DND-41 (cell line): ENCODE measurements at regions not wholly inside any gene's neighbourhood (a gene's known extent, or its start where the extent isn't known, plus 50 kb on each side); places are given as distances from the start of the nearest gene placed in this dataset.

ENCODE experiments used
- ATAC-seq: fragments of 200-7000 bp; cut with Tn5 transposase; 3 replicates; pipeline ENCODE4 v1.9.1; 2021; ENCODE audit warnings: low read depth; ENCODE audit not compliant: insufficient read depth
- DNase-seq: peaks from one replicate; pipeline ENCODE4 v3.0.0-alpha.2; 2020
- H2AFZ ChIP-seq: 2 replicates; pipeline ENCODE4 v1.6.0; 2012; ENCODE audit warnings: low read depth, low read length
- H3K27ac ChIP-seq: 2 replicates; pipeline ENCODE4 v1.5.1; 2012; ENCODE audit warnings: low read length, inconsistent platforms
- H3K27me3 ChIP-seq: fragments of 200-600 bp; sonication (generic); 2 replicates; pipeline ENCODE4 v1.6.0; 2012; ENCODE audit warnings: low read length, mild to moderate bottlenecking, inconsistent platforms; ENCODE audit not compliant: insufficient read depth, poor library complexity
- H3K36me3 ChIP-seq: 2 replicates; pipeline ENCODE4 v1.5.1; 2012; ENCODE audit warnings: low read length, inconsistent platforms; ENCODE audit not compliant: insufficient read depth
- H3K4me1 ChIP-seq: 2 replicates; pipeline ENCODE4 v1.5.1; 2012; ENCODE audit warnings: mild to moderate bottlenecking, low read length; ENCODE audit not compliant: insufficient read depth
- H3K4me2 ChIP-seq: 2 replicates; pipeline ENCODE4 v1.6.0; 2012; ENCODE audit warnings: mild to moderate bottlenecking, moderate library complexity, low read length, inconsistent platforms; ENCODE audit not compliant: insufficient read depth
- H3K4me3 ChIP-seq, 2 experiments: fragments of 200-600 bp in 1 of 2; shearing (Covaris generic) in 1 of 2; 2 replicates each; pipeline ENCODE4 v1.5.1; 2012 to 2016; ENCODE audit warnings: inconsistent platforms in 2 of 2, low read length in 2 of 2, mild to moderate bottlenecking in 2 of 2, low read depth in 1 of 2, moderate library complexity in 1 of 2
- H3K79me2 ChIP-seq: 2 replicates; pipeline ENCODE4 v1.6.0; 2012; ENCODE audit warnings: low read length, inconsistent platforms; ENCODE audit not compliant: insufficient read depth
- H3K9ac ChIP-seq: 2 replicates; pipeline ENCODE4 v1.6.0; 2012; ENCODE audit warnings: low read depth, mild to moderate bottlenecking, inconsistent platforms, low read length, moderate library complexity
- H3K9me3 ChIP-seq: 2 replicates; pipeline ENCODE4 v1.5.1; 2012; ENCODE audit warnings: low read length, moderate library complexity, mild to moderate bottlenecking, inconsistent platforms; ENCODE audit not compliant: insufficient read depth, severe bottlenecking
- H4K20me1 ChIP-seq: 2 replicates; pipeline ENCODE4 v1.6.0; 2012; ENCODE audit warnings: low read length; ENCODE audit not compliant: insufficient read depth
- CTCF ChIP-seq: IDR thresholded peaks from 2 replicates; pipeline ENCODE4 v1.5.1; 2012; ENCODE audit warnings: borderline replicate concordance, low read length, moderate library complexity, mild to moderate bottlenecking; ENCODE audit not compliant: poor library complexity, severe bottlenecking; ENCODE audit errors: extremely low read depth
- EZH2 ChIP-seq: IDR thresholded peaks from 3 replicates; pipeline ENCODE4 v1.6.1; 2012; ENCODE audit warnings: borderline replicate concordance, low read depth, mild to moderate bottlenecking, moderate library complexity, low read length, inconsistent platforms; ENCODE audit not compliant: severe bottlenecking

- no peak for DNase-seq
- no peak overlapping the region for H2AFZ ChIP-seq
Observed at GRCh38 chr7:109984729-109985128, 1106.2 kb upstream of the LRRN3 start.

GRCh38 chr7:109986701-109987100 is 1104.2 kb upstream of the LRRN3 start:
- H3K9ac ChIP-seq, result no peak overlapping the region
- H2AFZ ChIP-seq, result no peak overlapping the region
- DNase-seq (no peak), ATAC-seq (no peak)
- no peak overlapping the region for H3K4me2 ChIP-seq
- no peak overlapping the region for H3K27ac ChIP-seq
- H3K4me3 ChIP-seq, result no peak overlapping the region
- TF ChIP-seq CTCF (no peak), EZH2 (no peak)
- H3K9me3 ChIP-seq, result peaks cover 7% of the 10 kb centered on the region
- no peaks in the 10 kb centered on the region for H3K79me2 ChIP-seq
- no peaks in the 10 kb centered on the region for H4K20me1 ChIP-seq
- H3K36me3 ChIP-seq, result no peaks in the 10 kb centered on the region
- no peaks in the 10 kb centered on the region for H3K4me1 ChIP-seq
- no peaks in the 10 kb centered on the region for H3K27me3 ChIP-seq

More at GRCh38 chr7:109984729-109985128, 1106.2 kb upstream of the LRRN3 start:
- TF ChIP-seq EZH2 (no peak), CTCF (no peak)
- no peak overlapping the region for H3K4me3 ChIP-seq
- H3K4me2 ChIP-seq, result no peak overlapping the region
- H4K20me1 ChIP-seq, result no peaks in the 10 kb centered on the region
- H3K79me2 ChIP-seq, result no peaks in the 10 kb centered on the region
- no peak overlapping the region for H3K27ac ChIP-seq
- H3K9ac ChIP-seq, result no peak overlapping the region
- no peaks in the 10 kb centered on the region for H3K27me3 ChIP-seq
- H3K4me1 ChIP-seq, result no peaks in the 10 kb centered on the region
- H3K9me3 ChIP-seq, result peaks cover 7% of the 10 kb centered on the region
- no peak for ATAC-seq
- no peaks in the 10 kb centered on the region for H3K36me3 ChIP-seq

- Histone ChIP-seq H3K4me2 (no peak overlapping the region), H3K27ac (no peak overlapping the region), H2AFZ (no peak overlapping the region), H3K27me3 (no peaks in the 10 kb centered on the region), H4K20me1 (no peaks in the 10 kb centered on the region), H3K4me1 (no peaks in the 10 kb centered on the region), H3K36me3 (no peaks in the 10 kb centered on the region), H3K9me3 (peaks cover 2% of the 10 kb centered on the region), H3K4me3 (no peak overlapping the region), H3K79me2 (no peaks in the 10 kb centered on the region), H3K9ac (no peak overlapping the region)
- TF ChIP-seq EZH2 (no peak), CTCF (no peak)
- ATAC-seq (no peak), DNase-seq (no peak)
Observed at GRCh38 chr7:109996411-109996810, 1094.5 kb upstream of the LRRN3 start.

- H3K27me3 ChIP-seq, result no peaks in the 10 kb centered on the region
- H3K27ac ChIP-seq, result no peak overlapping the region
- peaks cover 2% of the 10 kb centered on the region for H3K9me3 ChIP-seq
- ATAC-seq (no peak), DNase-seq (no peak)
- no peak for TF ChIP-seq EZH2
- no peak for TF ChIP-seq CTCF
- no peak overlapping the region for H2AFZ ChIP-seq
- H3K36me3 ChIP-seq, result no peaks in the 10 kb centered on the region
- no peak overlapping the region for H3K9ac ChIP-seq
- H3K79me2 ChIP-seq, result no peaks in the 10 kb centered on the region
- H3K4me2 ChIP-seq, result no peak overlapping the region
- H3K4me3 ChIP-seq, result no peak overlapping the region
- H4K20me1 ChIP-seq, result no peaks in the 10 kb centered on the region
- H3K4me1 ChIP-seq, result peaks cover 5% of the 10 kb centered on the region
Observed at GRCh38 chr7:109996927-109997326, 1094.0 kb upstream of the LRRN3 start.
